Karpas-422 (cell line): ENCODE measurements at regions not wholly inside any gene's neighbourhood (a gene's known extent, or its start where the extent isn't known, plus 50 kb on each side); places are given as distances from the start of the nearest gene placed in this dataset. TPM values are rescaled to one million over a fixed set of nuclear protein-coding genes. Genes with fewer than 3 reads are reported as not detected.

Experiments used
- DNase-seq: peaks from one replicate; pipeline ENCODE4 v3.0.0-alpha.2; 2015
- H2AFZ ChIP-seq: fragments of 200-600 bp; sonication (generic); 2 replicates; pipeline ENCODE4 v1.6.1; 2014; ENCODE audit warnings: antibody characterized with exemption, low read length, mixed read lengths
- H3K27ac ChIP-seq: fragments of 200-600 bp; sonication (generic); 2 replicates; pipeline ENCODE4 v1.5.1; 2014; ENCODE audit warnings: mild to moderate bottlenecking, low read length, moderate library complexity
- H3K27me3 ChIP-seq: fragments of 200-600 bp; sonication (generic); 2 replicates; pipeline ENCODE4 v1.6.1; 2014; ENCODE audit warnings: low read length, mixed read lengths
- H3K36me3 ChIP-seq: fragments of 200-600 bp; sonication (generic); 2 replicates; pipeline ENCODE4 v1.6.1; 2014; ENCODE audit warnings: low read length, mixed read lengths; ENCODE audit not compliant: insufficient read depth
- H3K4me1 ChIP-seq: fragments of 200-600 bp; sonication (generic); 2 replicates; pipeline ENCODE4 v1.6.1; 2014; ENCODE audit warnings: mild to moderate bottlenecking, low read length, mixed read lengths
- H3K4me2 ChIP-seq: fragments of 200-600 bp; sonication (generic); 2 replicates; pipeline ENCODE4 v1.6.1; 2014; ENCODE audit warnings: low read length, low read depth, mild to moderate bottlenecking; ENCODE audit not compliant: poor library complexity, severe bottlenecking
- H3K4me3 ChIP-seq: fragments of 200-600 bp; sonication (generic); 2 replicates; pipeline ENCODE4 v1.5.1; 2014; ENCODE audit warnings: mild to moderate bottlenecking, antibody characterized with exemption, low read length, mixed read lengths
- H3K79me2 ChIP-seq: fragments of 200-600 bp; sonication (generic); 2 replicates; pipeline ENCODE4 v1.6.1; 2014; ENCODE audit warnings: mild to moderate bottlenecking, low read length, mixed read lengths
- H3K9ac ChIP-seq: fragments of 200-600 bp; sonication (generic); 2 replicates; pipeline ENCODE4 v1.6.0; 2014; ENCODE audit warnings: low read length
- H3K9me2 ChIP-seq: fragments of 200-600 bp; sonication (generic), shearing (Covaris generic); replicated peaks from 2 replicates; pipeline ENCODE4 v1.6.0; 2014; ENCODE audit warnings: mild to moderate bottlenecking, low read length, moderate library complexity; ENCODE audit not compliant: insufficient read depth
- H3K9me3 ChIP-seq: fragments of 300-700, 200-600 bp; sonication (generic); 2 replicates; pipeline ENCODE4 v1.6.1; 2014; ENCODE audit warnings: low read length, mixed read lengths
- H4K20me1 ChIP-seq: fragments of 200-600 bp; sonication (generic); 2 replicates; pipeline ENCODE4 v1.6.1; 2014; ENCODE audit warnings: mild to moderate bottlenecking, antibody characterized with exemption, low read length, low read depth; ENCODE audit not compliant: insufficient read depth
- small RNA-seq: library from RNA; depleted of rRNA; stranded (forward); fragments of <200 nt; gene quantifications from one replicate; pipeline ENCODE3, GENCODE V24; 2014

- no peaks in the 10 kb centered on the region for H3K27me3 ChIP-seq
- H3K9me3 ChIP-seq, result no peaks in the 10 kb centered on the region
- H4K20me1 ChIP-seq, result no peaks in the 10 kb centered on the region
- no peaks in the 10 kb centered on the region for H3K79me2 ChIP-seq
- no peak overlapping the region for H3K4me2 ChIP-seq
- H2AFZ ChIP-seq, result no peak overlapping the region
- H3K9ac ChIP-seq, result no peak overlapping the region
- no peak overlapping the region for H3K27ac ChIP-seq
- H3K9me2 ChIP-seq, result no peaks in the 10 kb centered on the region
- H3K4me1 ChIP-seq, result no peaks in the 10 kb centered on the region
- DNase-seq, result no peak
- H3K4me3 ChIP-seq, result no peak overlapping the region
- no peaks in the 10 kb centered on the region for H3K36me3 ChIP-seq
Measured at GRCh38 chrX:45261471-45261870, 60.8 kb upstream of the DIPK2B start.

- H3K36me3 ChIP-seq, result no peaks in the 10 kb centered on the region
- DNase-seq, result no peak
- no peaks in the 10 kb centered on the region for H3K27me3 ChIP-seq
- H3K27ac ChIP-seq, result no peak overlapping the region
- no peaks in the 10 kb centered on the region for H3K9me2 ChIP-seq
- no peaks in the 10 kb centered on the region for H3K4me1 ChIP-seq
- no peak overlapping the region for H3K4me2 ChIP-seq
- H3K9me3 ChIP-seq, result no peaks in the 10 kb centered on the region
- no peak overlapping the region for H2AFZ ChIP-seq
- no peaks in the 10 kb centered on the region for H3K79me2 ChIP-seq
- H3K9ac ChIP-seq, result no peak overlapping the region
- H3K4me3 ChIP-seq, result no peak overlapping the region
- H4K20me1 ChIP-seq, result no peaks in the 10 kb centered on the region
Measured at GRCh38 chrX:45261005-45261404, 60.3 kb upstream of the DIPK2B start.

- Histone ChIP-seq H3K36me3 (no peaks in the 10 kb centered on the region), H3K4me2 (no peak overlapping the region), H3K27me3 (no peaks in the 10 kb centered on the region), H3K9me2 (no peaks in the 10 kb centered on the region), H3K4me1 (no peaks in the 10 kb centered on the region), H2AFZ (no peak overlapping the region), H4K20me1 (no peaks in the 10 kb centered on the region), H3K9me3 (no peaks in the 10 kb centered on the region), H3K4me3 (no peak overlapping the region), H3K27ac (no peak overlapping the region), H3K9ac (no peak overlapping the region), H3K79me2 (no peaks in the 10 kb centered on the region)
- DNase-seq, result no peak
Measured at GRCh38 chrX:45258731-45259402, 58.2 kb upstream of the DIPK2B start.

Small RNAs in the stretch of these regions (small RNA-seq; reads per million reads assigned to genes)
- gene MIR221, result not detected
- gene MIR222, result not detected
- not detected for gene RF00017
- not detected for gene RF00591
